OCI-LY3 (cell line): ENCODE measurements at regions not wholly inside any gene's neighbourhood (a gene's known extent, or its start where the extent isn't known, plus 50 kb on each side); places are given as distances from the start of the nearest gene placed in this dataset.

ENCODE experiments used
- EZH2phosphoT487 ChIP-seq: fragments of 200-600 bp; shearing (Covaris generic); IDR thresholded peaks from 2 replicates; pipeline ENCODE4 v1.6.1; 2018; ENCODE audit warnings: antibody characterized with exemption, mixed run types, low read depth
- TF ChIP-seq, protein P1 (sequence below): fragments of 200-600, 300-600 bp; sonication (generic); IDR thresholded peaks from 2 replicates; pipeline ENCODE4 v1.5.1; 2014; ENCODE audit warnings: antibody characterized with exemption, low read length, low read depth

DNA sequence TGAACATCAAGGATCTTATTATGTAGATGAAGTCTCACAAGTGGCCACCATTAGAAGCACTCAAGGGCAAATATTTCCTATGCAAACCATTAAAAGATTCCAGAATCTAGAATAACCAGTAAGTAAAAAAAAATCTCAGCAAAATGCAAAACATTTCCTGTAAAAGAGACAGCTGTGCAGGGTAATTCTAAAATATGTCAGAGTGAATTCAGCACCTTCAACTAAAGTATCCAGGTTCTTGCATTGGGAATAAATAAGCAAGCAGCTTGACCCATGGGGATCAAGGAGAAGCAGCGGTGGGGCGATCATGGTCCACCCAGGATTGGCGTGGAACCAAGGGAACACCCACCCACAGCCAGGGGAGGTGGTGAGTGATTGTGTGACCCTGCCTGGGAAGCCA is 2188.9 kb downstream of the PCDH7 start:
- TF ChIP-seq, protein P1, sequence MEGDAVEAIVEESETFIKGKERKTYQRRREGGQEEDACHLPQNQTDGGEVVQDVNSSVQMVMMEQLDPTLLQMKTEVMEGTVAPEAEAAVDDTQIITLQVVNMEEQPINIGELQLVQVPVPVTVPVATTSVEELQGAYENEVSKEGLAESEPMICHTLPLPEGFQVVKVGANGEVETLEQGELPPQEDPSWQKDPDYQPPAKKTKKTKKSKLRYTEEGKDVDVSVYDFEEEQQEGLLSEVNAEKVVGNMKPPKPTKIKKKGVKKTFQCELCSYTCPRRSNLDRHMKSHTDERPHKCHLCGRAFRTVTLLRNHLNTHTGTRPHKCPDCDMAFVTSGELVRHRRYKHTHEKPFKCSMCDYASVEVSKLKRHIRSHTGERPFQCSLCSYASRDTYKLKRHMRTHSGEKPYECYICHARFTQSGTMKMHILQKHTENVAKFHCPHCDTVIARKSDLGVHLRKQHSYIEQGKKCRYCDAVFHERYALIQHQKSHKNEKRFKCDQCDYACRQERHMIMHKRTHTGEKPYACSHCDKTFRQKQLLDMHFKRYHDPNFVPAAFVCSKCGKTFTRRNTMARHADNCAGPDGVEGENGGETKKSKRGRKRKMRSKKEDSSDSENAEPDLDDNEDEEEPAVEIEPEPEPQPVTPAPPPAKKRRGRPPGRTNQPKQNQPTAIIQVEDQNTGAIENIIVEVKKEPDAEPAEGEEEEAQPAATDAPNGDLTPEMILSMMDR, result no peak
- TF ChIP-seq EZH2phosphoT487, result no peak
